Esophagus muscularis mucosa (tissue), 4 donors: ENCODE measurements at regions not wholly inside any gene's neighbourhood (a gene's known extent, or its start where the extent isn't known, plus 50 kb on each side); places are given as distances from the start of the nearest gene placed in this dataset.

ENCODE experiments used
- DNase-seq: peaks from one replicate; pipeline ENCODE4 v3.0.0-alpha.2; 2017; ENCODE audit errors: extremely low spot score
- H3K27ac ChIP-seq, 4 donors: fragments of 200-600 bp; sonication (generic); replicated peaks in 1 of 4; 1 replicate in 3 of 4; 2 replicates in 1 of 4; pipeline ENCODE4 v1.5.1; 2016 to 2019; ENCODE audit warnings: mild to moderate bottlenecking in 1 of 4
- H3K27me3 ChIP-seq, 4 donors: fragments of 200-600 bp; sonication (generic); one replicate each; pipeline versions ENCODE4 v1.5.1 to v1.6.0; 2016 to 2019
- H3K36me3 ChIP-seq, 4 donors: fragments of 200-600 bp; sonication (generic); one replicate each; pipeline ENCODE4 v1.5.1; 2016 to 2019
- H3K4me1 ChIP-seq, 4 donors: fragments of 200-600 bp; sonication (generic); one replicate each; pipeline ENCODE4 v1.5.1; 2016 to 2019
- H3K4me3 ChIP-seq, 4 donors: fragments of 200-600 bp; sonication (generic); 1 replicate in 2 of 4; 2 replicates in 2 of 4; pipeline ENCODE4 v1.5.1; 2016 to 2019; ENCODE audit warnings: mild to moderate bottlenecking in 4 of 4, moderate library complexity in 1 of 4
- H3K9me3 ChIP-seq, 4 donors: fragments of 200-600 bp; sonication (generic); 1 replicate in 3 of 4; 2 replicates in 1 of 4; pipeline ENCODE4 v1.5.1; 2016 to 2019
- CTCF ChIP-seq, 3 experiments: fragments of 200-600 bp in 2 of 3; fragments of 450-650 bp in 1 of 3; sonication (generic) in 2 of 3; IDR thresholded peaks; one replicate each; pipeline ENCODE4 v1.5.1; 2017 to 2019; ENCODE audit warnings: antibody characterized with exemption in 3 of 3, mild to moderate bottlenecking in 2 of 3, moderate library complexity in 1 of 3
- EP300 ChIP-seq: sonication (generic); formaldehyde crosslinking; IDR thresholded peaks from one replicate; pipeline ENCODE4 v1.6.1; 2017; ENCODE audit warnings: antibody characterized with exemption
- POLR2A ChIP-seq: fragments of 450-650 bp; IDR thresholded peaks from one replicate; pipeline ENCODE4 v1.6.1; 2017; ENCODE audit warnings: antibody characterized with exemption, moderate library complexity, mild to moderate bottlenecking, low read depth
- POLR2AphosphoS5 ChIP-seq, 2 donors: sonication (generic); formaldehyde crosslinking; IDR thresholded peaks; one replicate each; pipeline ENCODE4 v1.6.1; 2017; ENCODE audit warnings: antibody characterized with exemption in 2 of 2
- WGBS: methylation state at CpG from one replicate; pipeline ENCODE4 v1.1.5; 2018; 5-methylcytosine and 5-hydroxymethylcytosine counted together
- intact Hi-C: fragments of 100-400 bp; cut with DNase I; formaldehyde crosslinking; loops from one replicate; pipeline ENCODE4 v1.15.1; 2023

GRCh38 chr14:49527221-49527620, 59.0 kb downstream of the RPS29 start:
- no peaks in the 10 kb centered on the region for H3K27me3 ChIP-seq
- DNase-seq = no peak
- H3K4me3 ChIP-seq = no peak overlapping the region
- 23% methylated on average over 1 of the region's 1 CpG for WGBS
- no peak overlapping the region for H3K27ac ChIP-seq
- H3K9me3 ChIP-seq = no peaks in the 10 kb centered on the region
- H3K36me3 ChIP-seq = no peaks in the 10 kb centered on the region
- no peaks in the 10 kb centered on the region for H3K4me1 ChIP-seq
- intact Hi-C loops = no loop called here
- TF ChIP-seq EP300 (no peak), CTCF (IDR thresholded peaks at IDR 0.05) (no peak), POLR2A (no peak), POLR2AphosphoS5 (IDR thresholded peaks at IDR 0.05) (no peak)

- Histone ChIP-seq H3K27me3 (no peaks in the 10 kb centered on the region), H3K36me3 (no peaks in the 10 kb centered on the region), H3K9me3 (no peaks in the 10 kb centered on the region), H3K4me3 (no peak overlapping the region), H3K4me1 (no peaks in the 10 kb centered on the region), H3K27ac (no peak overlapping the region)
- no peak for DNase-seq
- intact Hi-C loops = no loop called here
- TF ChIP-seq POLR2A (no peak), POLR2AphosphoS5 (IDR thresholded peaks at IDR 0.05) (no peak), EP300 (no peak), CTCF (IDR thresholded peaks at IDR 0.05) (no peak)
Measured at GRCh38 chr14:49526101-49526500, 60.1 kb downstream of the RPS29 start.

DNA sequence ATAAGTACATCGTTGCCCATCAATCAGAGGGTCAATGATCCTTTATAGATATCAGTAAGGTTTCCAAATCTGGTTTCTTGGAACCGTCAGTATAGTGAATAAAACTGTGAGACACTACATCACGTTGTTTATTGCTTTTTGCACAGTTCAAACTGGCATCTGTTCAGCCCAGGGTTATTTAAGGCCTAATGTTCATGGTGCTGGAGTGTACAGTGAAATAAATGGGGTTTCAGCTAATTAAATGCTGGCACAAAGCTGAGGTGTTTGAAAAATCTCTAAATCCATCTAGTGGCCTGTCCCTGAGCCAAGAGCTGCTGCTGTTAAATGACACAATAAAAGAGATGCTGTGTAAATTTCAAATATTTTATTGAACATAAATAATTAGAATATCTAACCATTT, 69.9 kb downstream of the RPS29 start:
- Histone ChIP-seq H3K36me3 (no peaks in the 10 kb centered on the region), H3K27me3 (no peaks in the 10 kb centered on the region), H3K9me3 (no peaks in the 10 kb centered on the region), H3K4me1 (peaks cover 0 to 4% (median 2%) of the 10 kb centered on the region in 4 donors), H3K27ac (no peak overlapping the region), H3K4me3 (no peak overlapping the region)
- 60% methylated on average over 3 of the region's 3 CpGs for WGBS
- DNase-seq = no peak
- TF ChIP-seq EP300 (no peak), POLR2A (no peak), POLR2AphosphoS5 (IDR thresholded peaks at IDR 0.05) (no peak), CTCF (IDR thresholded peaks at IDR 0.05) (no peak)
- intact Hi-C loops = no loop called here

GRCh38 chr14:49512571-49512970, 73.6 kb downstream of the RPS29 start:
- TF ChIP-seq POLR2A (no peak), POLR2AphosphoS5 (IDR thresholded peaks at IDR 0.05) (no peak), EP300 (no peak), CTCF (IDR thresholded peaks at IDR 0.05) (no peak)
- no peaks in the 10 kb centered on the region for H3K36me3 ChIP-seq
- no peak overlapping the region for H3K4me3 ChIP-seq
- H3K27me3 ChIP-seq = no peaks in the 10 kb centered on the region
- H3K4me1 ChIP-seq = peaks cover 0 to 4% (median 2%) of the 10 kb centered on the region in 4 donors
- intact Hi-C loops = no loop called here
- no peak overlapping the region for H3K27ac ChIP-seq
- H3K9me3 ChIP-seq = peaks cover 0 to 6% (median 0%) of the 10 kb centered on the region in 4 donors
- no peak for DNase-seq

- no peaks in the 10 kb centered on the region for H3K27me3 ChIP-seq
- peaks cover 0 to 4% (median 2%) of the 10 kb centered on the region in 4 donors for H3K4me1 ChIP-seq
- no peak for DNase-seq
- H3K9me3 ChIP-seq = peaks cover 0 to 6% (median 0%) of the 10 kb centered on the region in 4 donors
- intact Hi-C loops = no loop called here
- H3K27ac ChIP-seq = no peak overlapping the region
- 25% methylated on average over 3 of the region's 3 CpGs for WGBS
- no peaks in the 10 kb centered on the region for H3K36me3 ChIP-seq
- no peak overlapping the region for H3K4me3 ChIP-seq
- TF ChIP-seq EP300 = no peak
- TF ChIP-seq CTCF (IDR thresholded peaks at IDR 0.05) = no peak
- TF ChIP-seq POLR2A = no peak
- TF ChIP-seq POLR2AphosphoS5 (IDR thresholded peaks at IDR 0.05) = no peak
Measured at GRCh38 chr14:49512147-49512551, 74.0 kb downstream of the RPS29 start.
